ENCODE measurements at regions not wholly inside any gene's neighbourhood (a gene's known extent, or its start where the extent isn't known, plus 50 kb on each side); places are given as distances from the start of the nearest gene placed in this dataset.
A peak's percentile ranks its signal among the peaks of the same experiment; 100 is the strongest.

- DNase-seq (ENCODE audit: low spot score): no peak
- TF ChIP-seq CTCF (IDR thresholded peaks at IDR 0.05; ENCODE audit: extremely low read depth, missing control alignments): no peak
Observed at GRCh38 chr3:18964640-18965039, 183.7 kb upstream of the KCNH8 start.

GRCh38 chr3:18951333-18951732, 197.0 kb upstream of the KCNH8 start:
- no peak for DNase-seq (ENCODE audit: low spot score)
- no peak for TF ChIP-seq CTCF (IDR thresholded peaks at IDR 0.05; ENCODE audit: extremely low read depth, missing control alignments)

GRCh38 chr3:18946524-18946923, 201.8 kb upstream of the KCNH8 start:
- DNase-seq (ENCODE audit: low spot score): no peak
- no peak for TF ChIP-seq CTCF (IDR thresholded peaks at IDR 0.05; ENCODE audit: extremely low read depth, missing control alignments)

- no peak for TF ChIP-seq CTCF (IDR thresholded peaks at IDR 0.05; ENCODE audit: extremely low read depth, missing control alignments)
- peak; percentile 27 for DNase-seq (ENCODE audit: low spot score)
Observed at GRCh38 chr3:18937574-18937973, 210.7 kb upstream of the KCNH8 start.

GRCh38 chr3:18919158-18919557, 229.2 kb upstream of the KCNH8 start:
- no peak for DNase-seq (ENCODE audit: low spot score)
- TF ChIP-seq CTCF (IDR thresholded peaks at IDR 0.05; ENCODE audit: extremely low read depth, missing control alignments): no peak

- DNase-seq (ENCODE audit: low spot score): no peak
- no peak for TF ChIP-seq CTCF (IDR thresholded peaks at IDR 0.05; ENCODE audit: extremely low read depth, missing control alignments)
Observed at GRCh38 chr3:18917923-18918322, 230.4 kb upstream of the KCNH8 start.

- no peak for DNase-seq (ENCODE audit: low spot score)
- TF ChIP-seq CTCF (IDR thresholded peaks at IDR 0.05; ENCODE audit: extremely low read depth, missing control alignments): no peak
Observed at GRCh38 chr3:18902081-18902793, 246.1 kb upstream of the KCNH8 start.
